HCT116 (cell line): ENCODE measurements at regions not wholly inside any gene's neighbourhood (a gene's known extent, or its start where the extent isn't known, plus 50 kb on each side); places are given as distances from the start of the nearest gene placed in this dataset.

Experiments
- ATAC-seq: fragments of 200-7000 bp; cut with Tn5 transposase; 2 replicates; pipeline ENCODE4 v1.9.1; 2020; ENCODE audit warnings: mild to moderate bottlenecking, moderate library complexity
- BruUV-seq: library from RNA; stranded (reverse); fragments of 400-500 nt; replicated peaks from 2 replicates; lab custom pipeline; 2021; lab: Mats Ljungman, UMichigan
- CTCF ChIA-PET: fragments of 300-600 bp; sonication (Branson Sonifier 250); formaldehyde crosslinking; loops from one replicate; lab custom pipeline; 2021; ENCODE audit warnings: antibody characterized with exemption; lab: Charles Lee
- POLR2A ChIA-PET: fragments of 300-600, 350-600 bp; sonication (Branson Sonifier 250); formaldehyde crosslinking; loops from one replicate; lab custom pipeline; 2021; ENCODE audit warnings: antibody characterized with exemption; lab: Charles Lee
- RAD21 ChIA-PET, 2 experiments: fragments of 300-600 bp; sonication (Branson Sonifier 250); formaldehyde crosslinking; loops; one replicate each; lab custom pipeline; 2023; ENCODE audit warnings: low total read pairs in 2 of 2; ENCODE audit not compliant: uncharacterized antibody in 2 of 2, unreplicated experiment in 2 of 2, low non-redundant PET in 1 of 2; lab: Charles Lee
- DNase-seq: peaks from one replicate; pipeline ENCODE4 v3.0.0-alpha.2; 2010; ENCODE audit warnings: low read depth, low spot score
- H2AFZ ChIP-seq: fragments of 200-600 bp; shearing (Covaris generic), sonication (generic); 2 replicates; pipeline ENCODE4 v1.6.1; 2017; ENCODE audit warnings: low read depth, mixed run types, mixed read lengths, antibody characterized with exemption, low read length; ENCODE audit not compliant: poor library complexity, severe bottlenecking
- H3K27ac ChIP-seq: 2 replicates; pipeline ENCODE4 v1.5.1; 2012; ENCODE audit warnings: low read depth, low read length
- H3K27me3 ChIP-seq: fragments of 200-600 bp; sonication (generic); 2 replicates; pipeline ENCODE4 v1.6.1; 2016; ENCODE audit warnings: mixed run types, low read length, mixed read lengths; ENCODE audit not compliant: insufficient read depth
- H3K36me3 ChIP-seq, 2 experiments: fragments of 200-500 bp in 1 of 2; fragments of 200-600 bp in 1 of 2; sonication (Bioruptor generic) in 1 of 2; sonication (generic) in 1 of 2; 2 replicates each; pipeline versions ENCODE4 v1.5.1 to v1.6.1; 2014 to 2016; ENCODE audit warnings: low read length in 2 of 2, inconsistent platforms in 1 of 2, mixed read lengths in 1 of 2, mixed run types in 1 of 2; ENCODE audit not compliant: insufficient read depth in 2 of 2, control insufficient read depth in 1 of 2
- H3K4me1 ChIP-seq, 2 experiments: fragments of 200-600 bp in 1 of 2; sonication (generic) in 1 of 2; 2 replicates each; pipeline versions ENCODE4 v1.5.1 to v1.6.1; 2012 to 2017; ENCODE audit warnings: low read length in 2 of 2, inconsistent platforms in 1 of 2, mild to moderate bottlenecking in 1 of 2, mixed read lengths in 1 of 2, mixed run types in 1 of 2, moderate library complexity in 1 of 2; ENCODE audit not compliant: insufficient read depth in 2 of 2, control insufficient read depth in 1 of 2
- H3K4me2 ChIP-seq: fragments of 200-600 bp; sonication (generic); 2 replicates; pipeline ENCODE4 v1.6.1; 2017; ENCODE audit warnings: mixed run types, low read length, mixed read lengths
- H3K4me3 ChIP-seq, 2 experiments: fragments of 200-600 bp in 1 of 2; sonication (generic) in 1 of 2; replicated peaks in 1 of 2; 2 replicates each; pipeline ENCODE4 v1.5.1; 2011 to 2016; ENCODE audit warnings: low read length in 2 of 2, control low read depth in 1 of 2, low read depth in 1 of 2, mild to moderate bottlenecking in 1 of 2, mixed read lengths in 1 of 2, mixed run types in 1 of 2
- H3K79me2 ChIP-seq: fragments of 200-600 bp; sonication (generic); 2 replicates; pipeline ENCODE4 v1.6.1; 2017; ENCODE audit warnings: mild to moderate bottlenecking, mixed run types, low read length, moderate library complexity, mixed read lengths; ENCODE audit not compliant: insufficient read depth
- H3K9ac ChIP-seq: fragments of 200-600 bp; sonication (generic); 2 replicates; pipeline ENCODE4 v1.6.1; 2016; ENCODE audit warnings: low read length, mixed read lengths
- H3K9me2 ChIP-seq: fragments of 200-600 bp; sonication (generic), shearing (Covaris generic); 2 replicates; pipeline ENCODE4 v1.6.1; 2017; ENCODE audit warnings: mixed run types, mild to moderate bottlenecking, moderate library complexity; ENCODE audit not compliant: insufficient read depth
- H3K9me3 ChIP-seq, 2 experiments: fragments of 200-500 bp in 1 of 2; fragments of 200-600 bp in 1 of 2; sonication (Bioruptor generic) in 1 of 2; sonication (generic) in 1 of 2; 2 replicates each; pipeline ENCODE4 v1.6.1; 2014 to 2017; ENCODE audit warnings: low read length in 2 of 2, mixed read lengths in 2 of 2, inconsistent platforms in 1 of 2, low read depth in 1 of 2, mild to moderate bottlenecking in 1 of 2, mixed run types in 1 of 2, moderate library complexity in 1 of 2; ENCODE audit not compliant: control insufficient read depth in 1 of 2, insufficient read depth in 1 of 2
- H4K20me1 ChIP-seq: fragments of 200-600 bp; sonication (generic), shearing (Covaris generic); 2 replicates; pipeline ENCODE4 v1.6.1; 2017; ENCODE audit warnings: mixed run types, mild to moderate bottlenecking, moderate library complexity; ENCODE audit not compliant: insufficient read depth
- ELF1 ChIP-seq: IDR thresholded peaks from 2 replicates; pipeline ENCODE4 v1.6.1; 2012; ENCODE audit warnings: low read depth, borderline replicate concordance
- POLR2A ChIP-seq: IDR thresholded peaks from 2 replicates; pipeline ENCODE4 v1.7.0; 2011; ENCODE audit warnings: borderline replicate concordance; ENCODE audit not compliant: insufficient read depth, insufficient read length; ENCODE audit errors: extremely low read depth
- REST ChIP-seq: IDR thresholded peaks from 2 replicates; pipeline ENCODE4 v1.6.1; 2012; ENCODE audit warnings: low read depth
- SIN3A ChIP-seq: IDR thresholded peaks from 2 replicates; pipeline ENCODE4 v1.6.1; 2012; ENCODE audit warnings: low read depth
- SP1 ChIP-seq: IDR thresholded peaks from 2 replicates; pipeline ENCODE4 v1.6.1; 2012; ENCODE audit warnings: low read depth
- SRF ChIP-seq: IDR thresholded peaks from 2 replicates; pipeline ENCODE4 v1.6.1; 2012; ENCODE audit warnings: low read depth
- ZFX ChIP-seq: fragments of 450-650 bp; IDR thresholded peaks from 2 replicates; pipeline ENCODE4 v1.6.1; 2017
- ZNF274 ChIP-seq: fragments of 200-500 bp; sonication (Bioruptor generic); IDR thresholded peaks from 2 replicates; pipeline ENCODE4 v1.6.1; 2014; ENCODE audit warnings: mild to moderate bottlenecking, low read depth, low read length, inconsistent platforms
- intact Hi-C: fragments of 100-400 bp; cut with micrococcal nuclease; formaldehyde crosslinking; loops from 2 replicates; pipeline ENCODE4 v1.10.0; 2022
- TF ChIP-seq, protein P1 (sequence below): IDR thresholded peaks from 2 replicates; pipeline ENCODE4 v1.6.1; 2012
- TF ChIP-seq, protein P2 (sequence below), 3 experiments: fragments of 200-600 bp in 1 of 3; sonication (generic) in 1 of 3; IDR thresholded peaks in 2 of 3; conservative IDR thresholded peaks in 1 of 3; 2 replicates each; pipeline ENCODE4 v1.5.1; 2012 to 2017; ENCODE audit warnings: low read depth in 2 of 3, low read length in 2 of 3, antibody characterized with exemption in 1 of 3, borderline replicate concordance in 1 of 3, control low read depth in 1 of 3, mild to moderate bottlenecking in 1 of 3, mixed read lengths in 1 of 3, mixed run types in 1 of 3, moderate library complexity in 1 of 3; ENCODE audit not compliant: insufficient read depth in 1 of 3

- BruUV-seq, result no TSS peak
- POLR2A ChIA-PET, result no interaction called here
- no peak overlapping the region for H3K4me3 ChIP-seq
- DNase-seq (no peak), ATAC-seq (no peak)
- no peaks in the 10 kb centered on the region for H3K4me1 ChIP-seq
- no peaks in the 10 kb centered on the region for H4K20me1 ChIP-seq
- no peaks in the 10 kb centered on the region for H3K9me2 ChIP-seq
- H3K36me3 ChIP-seq, result no peaks in the 10 kb centered on the region
- H3K27ac ChIP-seq, result no peak overlapping the region
- no peak overlapping the region for H2AFZ ChIP-seq
- intact Hi-C loops, result no loop called here
- H3K27me3 ChIP-seq, result no peaks in the 10 kb centered on the region
- peaks cover 0 to 3% of the 10 kb centered on the region in 2 experiments; a peak in 1 of 4 replicates for H3K9me3 ChIP-seq
- H3K79me2 ChIP-seq, result no peaks in the 10 kb centered on the region
- TF ChIP-seq, protein P1, sequence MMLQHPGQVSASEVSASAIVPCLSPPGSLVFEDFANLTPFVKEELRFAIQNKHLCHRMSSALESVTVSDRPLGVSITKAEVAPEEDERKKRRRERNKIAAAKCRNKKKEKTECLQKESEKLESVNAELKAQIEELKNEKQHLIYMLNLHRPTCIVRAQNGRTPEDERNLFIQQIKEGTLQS, result no peak
- TF ChIP-seq ZFX (no peak), SP1 (no peak), ELF1 (no peak), SIN3A (no peak), POLR2A (no peak), ZNF274 (no peak), REST (no peak), SRF (no peak)
- TF ChIP-seq, protein P2, sequence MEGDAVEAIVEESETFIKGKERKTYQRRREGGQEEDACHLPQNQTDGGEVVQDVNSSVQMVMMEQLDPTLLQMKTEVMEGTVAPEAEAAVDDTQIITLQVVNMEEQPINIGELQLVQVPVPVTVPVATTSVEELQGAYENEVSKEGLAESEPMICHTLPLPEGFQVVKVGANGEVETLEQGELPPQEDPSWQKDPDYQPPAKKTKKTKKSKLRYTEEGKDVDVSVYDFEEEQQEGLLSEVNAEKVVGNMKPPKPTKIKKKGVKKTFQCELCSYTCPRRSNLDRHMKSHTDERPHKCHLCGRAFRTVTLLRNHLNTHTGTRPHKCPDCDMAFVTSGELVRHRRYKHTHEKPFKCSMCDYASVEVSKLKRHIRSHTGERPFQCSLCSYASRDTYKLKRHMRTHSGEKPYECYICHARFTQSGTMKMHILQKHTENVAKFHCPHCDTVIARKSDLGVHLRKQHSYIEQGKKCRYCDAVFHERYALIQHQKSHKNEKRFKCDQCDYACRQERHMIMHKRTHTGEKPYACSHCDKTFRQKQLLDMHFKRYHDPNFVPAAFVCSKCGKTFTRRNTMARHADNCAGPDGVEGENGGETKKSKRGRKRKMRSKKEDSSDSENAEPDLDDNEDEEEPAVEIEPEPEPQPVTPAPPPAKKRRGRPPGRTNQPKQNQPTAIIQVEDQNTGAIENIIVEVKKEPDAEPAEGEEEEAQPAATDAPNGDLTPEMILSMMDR (IDR thresholded peaks at IDR 0.05 in 2 of 3, conservative IDR thresholded peaks at IDR 0.05 in 1 of 3; ENCODE audit: borderline replicate concordance in 1 of 3, insufficient read depth in 1 of 3, low read depth in 2 of 3, low read length in 2 of 3), result no peak
- no peak overlapping the region for H3K4me2 ChIP-seq
- RAD21 ChIA-PET, result no interaction called here
- no peak overlapping the region for H3K9ac ChIP-seq
- CTCF ChIA-PET, result no interaction called here
These were observed 494.5 kb upstream of the GRAMD2B start for GRCh38 chr5:125928663-125929062.
